ENCODE measurements at regions not wholly inside any gene's neighbourhood (a gene's known extent, or its start where the extent isn't known, plus 50 kb on each side); places are given as distances from the start of the nearest gene placed in this dataset.

- no peak overlapping the region for H2AFZ ChIP-seq
- H3K27me3 ChIP-seq (replicated peaks; ENCODE audit: insufficient read depth) = no peaks in the 10 kb centered on the region
- H3K4me3 ChIP-seq = no peak overlapping the region
- H3K27ac ChIP-seq = no peak overlapping the region
- in situ Hi-C loops (cut with MboI) = no loop called here
- DNase-seq = peak; percentile 51
- no peaks in the 10 kb centered on the region for H3K79me2 ChIP-seq (ENCODE audit: insufficient read depth)
- no peaks in the 10 kb centered on the region for H3F3A ChIP-seq (ENCODE audit: insufficient read depth)
- H4K20me1 ChIP-seq (ENCODE audit: insufficient read depth) = no peaks in the 10 kb centered on the region
- no peaks in the 10 kb centered on the region for H3K9me2 ChIP-seq (ENCODE audit: insufficient read depth)
- H3K4me1 ChIP-seq (ENCODE audit: insufficient read depth) = peaks cover 12% of the 10 kb centered on the region; the same call in 1 of the 2 replicates
- H3K9ac ChIP-seq = no peak overlapping the region
- no peak overlapping the region for H3K4me2 ChIP-seq (ENCODE audit: unreplicated experiment)
- no peaks in the 10 kb centered on the region for H3K9me3 ChIP-seq (ENCODE audit: low read depth)
- TF ChIP-seq EZH2phosphoT487 (IDR thresholded peaks at IDR 0.05; ENCODE audit: insufficient read depth, low read depth) (no peak), EZH2 (IDR thresholded peaks at IDR 0.05; ENCODE audit: insufficient read depth, poor library complexity, severe bottlenecking) (no peak)
- WGBS, 2 experiments (ENCODE audit: low coverage in 1 of 2, low lambda C conversion rate in 2 of 2, missing lambda C conversion rate in 2 of 2) = 81 to 84% methylated on average over 4 of the region's 4 CpGs
- no peaks in the 10 kb centered on the region for H3K36me3 ChIP-seq (ENCODE audit: low read depth)
Measured at GRCh38 chr2:8197101-8197500, 484.8 kb upstream of the ID2 start.

GRCh38 chr2:8197825-8198224, 484.0 kb upstream of the ID2 start:
- TF ChIP-seq EZH2 (IDR thresholded peaks at IDR 0.05; ENCODE audit: insufficient read depth, poor library complexity, severe bottlenecking) = no peak
- TF ChIP-seq EZH2phosphoT487 (IDR thresholded peaks at IDR 0.05; ENCODE audit: insufficient read depth, low read depth) = no peak
- in situ Hi-C loops (cut with MboI) = no loop called here
- H3K9me2 ChIP-seq (ENCODE audit: insufficient read depth) = no peaks in the 10 kb centered on the region
- no peak overlapping the region for H3K4me3 ChIP-seq
- no peaks in the 10 kb centered on the region for H3K79me2 ChIP-seq (ENCODE audit: insufficient read depth)
- no peaks in the 10 kb centered on the region for H3K27me3 ChIP-seq (replicated peaks; ENCODE audit: insufficient read depth)
- peaks cover 7% of the 10 kb centered on the region; the same call in 1 of the 2 replicates for H3K4me1 ChIP-seq (ENCODE audit: insufficient read depth)
- H3K9me3 ChIP-seq (ENCODE audit: low read depth) = no peaks in the 10 kb centered on the region
- no peaks in the 10 kb centered on the region for H3K36me3 ChIP-seq (ENCODE audit: low read depth)
- 95 to 96% methylated on average over 1 of the region's 1 CpG for WGBS, 2 experiments (ENCODE audit: low coverage in 1 of 2, low lambda C conversion rate in 2 of 2, missing lambda C conversion rate in 2 of 2)
- H2AFZ ChIP-seq = no peak overlapping the region
- no peak overlapping the region for H3K27ac ChIP-seq
- H3K4me2 ChIP-seq (ENCODE audit: unreplicated experiment) = no peak overlapping the region
- no peaks in the 10 kb centered on the region for H3F3A ChIP-seq (ENCODE audit: insufficient read depth)
- no peak for DNase-seq
- no peak overlapping the region for H3K9ac ChIP-seq
- H4K20me1 ChIP-seq (ENCODE audit: insufficient read depth) = no peaks in the 10 kb centered on the region

- H3K79me2 ChIP-seq (ENCODE audit: insufficient read depth) = no peaks in the 10 kb centered on the region
- no peaks in the 10 kb centered on the region for H3K9me3 ChIP-seq (ENCODE audit: low read depth)
- DNase-seq = no peak
- H3K27ac ChIP-seq = no peak overlapping the region
- no peak overlapping the region for H3K4me3 ChIP-seq
- no peaks in the 10 kb centered on the region for H3F3A ChIP-seq (ENCODE audit: insufficient read depth)
- no peak overlapping the region for H3K9ac ChIP-seq
- in situ Hi-C loops (cut with MboI) = no loop called here
- no peaks in the 10 kb centered on the region for H3K4me1 ChIP-seq (ENCODE audit: insufficient read depth)
- H3K9me2 ChIP-seq (ENCODE audit: insufficient read depth) = no peaks in the 10 kb centered on the region
- TF ChIP-seq EZH2phosphoT487 (IDR thresholded peaks at IDR 0.05; ENCODE audit: insufficient read depth, low read depth) (no peak), EZH2 (IDR thresholded peaks at IDR 0.05; ENCODE audit: insufficient read depth, poor library complexity, severe bottlenecking) (no peak)
- no peak overlapping the region for H2AFZ ChIP-seq
- no peaks in the 10 kb centered on the region for H3K36me3 ChIP-seq (ENCODE audit: low read depth)
- 55 to 65% methylated on average over 1 of the region's 1 CpG for WGBS, 2 experiments (ENCODE audit: low coverage in 1 of 2, low lambda C conversion rate in 2 of 2, missing lambda C conversion rate in 2 of 2)
- no peaks in the 10 kb centered on the region for H4K20me1 ChIP-seq (ENCODE audit: insufficient read depth)
- H3K4me2 ChIP-seq (ENCODE audit: unreplicated experiment) = no peak overlapping the region
- H3K27me3 ChIP-seq (replicated peaks; ENCODE audit: insufficient read depth) = no peaks in the 10 kb centered on the region
Measured at GRCh38 chr2:8198766-8199382, 483.0 kb upstream of the ID2 start.

GRCh38 chr2:8202132-8202531, 479.7 kb upstream of the ID2 start:
- no peaks in the 10 kb centered on the region for H3K36me3 ChIP-seq (ENCODE audit: low read depth)
- H3K4me1 ChIP-seq (ENCODE audit: insufficient read depth) = no peaks in the 10 kb centered on the region
- no peak overlapping the region for H3K27ac ChIP-seq
- H3K79me2 ChIP-seq (ENCODE audit: insufficient read depth) = no peaks in the 10 kb centered on the region
- no peaks in the 10 kb centered on the region for H3K27me3 ChIP-seq (replicated peaks; ENCODE audit: insufficient read depth)
- H3K9ac ChIP-seq = no peak overlapping the region
- H2AFZ ChIP-seq = no peak overlapping the region
- TF ChIP-seq EZH2 (IDR thresholded peaks at IDR 0.05; ENCODE audit: insufficient read depth, poor library complexity, severe bottlenecking) = no peak
- no peak for TF ChIP-seq EZH2phosphoT487 (IDR thresholded peaks at IDR 0.05; ENCODE audit: insufficient read depth, low read depth)
- no peak overlapping the region for H3K4me3 ChIP-seq
- in situ Hi-C loops (cut with MboI) = no loop called here
- DNase-seq = no peak
- no peaks in the 10 kb centered on the region for H3K9me2 ChIP-seq (ENCODE audit: insufficient read depth)
- WGBS, 2 experiments (ENCODE audit: low coverage in 1 of 2, low lambda C conversion rate in 2 of 2, missing lambda C conversion rate in 2 of 2) = 84 to 89% methylated on average over 7 of the region's 7 CpGs
- H3F3A ChIP-seq (ENCODE audit: insufficient read depth) = no peaks in the 10 kb centered on the region
- H4K20me1 ChIP-seq (ENCODE audit: insufficient read depth) = no peaks in the 10 kb centered on the region
- no peak overlapping the region for H3K4me2 ChIP-seq (ENCODE audit: unreplicated experiment)
- H3K9me3 ChIP-seq (ENCODE audit: low read depth) = no peaks in the 10 kb centered on the region

- Histone ChIP-seq H3K4me1 (ENCODE audit: insufficient read depth) (no peaks in the 10 kb centered on the region), H4K20me1 (ENCODE audit: insufficient read depth) (no peaks in the 10 kb centered on the region), H3K36me3 (ENCODE audit: low read depth) (no peaks in the 10 kb centered on the region), H3F3A (ENCODE audit: insufficient read depth) (no peaks in the 10 kb centered on the region), H3K9ac (no peak overlapping the region), H3K9me2 (ENCODE audit: insufficient read depth) (no peaks in the 10 kb centered on the region), H2AFZ (no peak overlapping the region), H3K4me3 (no peak overlapping the region), H3K27me3 (replicated peaks; ENCODE audit: insufficient read depth) (no peaks in the 10 kb centered on the region), H3K4me2 (ENCODE audit: unreplicated experiment) (no peak overlapping the region), H3K9me3 (ENCODE audit: low read depth) (no peaks in the 10 kb centered on the region), H3K27ac (no peak overlapping the region), H3K79me2 (ENCODE audit: insufficient read depth) (no peaks in the 10 kb centered on the region)
- TF ChIP-seq EZH2 (IDR thresholded peaks at IDR 0.05; ENCODE audit: insufficient read depth, poor library complexity, severe bottlenecking) (no peak), EZH2phosphoT487 (IDR thresholded peaks at IDR 0.05; ENCODE audit: insufficient read depth, low read depth) (no peak)
- WGBS, 2 experiments (ENCODE audit: low coverage in 1 of 2, low lambda C conversion rate in 2 of 2, missing lambda C conversion rate in 2 of 2) = 81 to 92% methylated on average over 18 of the region's 18 CpGs
- in situ Hi-C loops (cut with MboI) = no loop called here
- no peak for DNase-seq
Measured at GRCh38 chr2:8203364-8203763, 478.5 kb upstream of the ID2 start.

All from GM23248 (cell line).